Activated CD4-positive, alpha-beta T cell treated with anti-CD3 and anti-CD28 coated beads, Interleukin-2, amount 10 ng/mL, durations not matched to agents 7 days and 5 days (primary cell): ENCODE measurements at regions not wholly inside any gene's neighbourhood (a gene's known extent, or its start where the extent isn't known, plus 50 kb on each side); places are given as distances from the start of the nearest gene placed in this dataset.

Source experiments
- CTCF ChIA-PET: fragments of 350-600 bp; sonication (Branson Sonifier 250); formaldehyde crosslinking; loops from one replicate; lab custom pipeline; 2021; ENCODE audit warnings: antibody characterized with exemption; lab: Charles Lee
- POLR2A ChIA-PET: fragments of 350-600 bp; sonication (Branson Sonifier 250); formaldehyde crosslinking; loops from one replicate; lab custom pipeline; 2021; ENCODE audit warnings: antibody characterized with exemption; lab: Charles Lee
- DNase-seq: peaks from one replicate; pipeline ENCODE4 v3.0.0-alpha.2; 2020
- H3K27ac Mint-ChIP-seq: one replicate; pipeline ENCODE4 v1.8.0; 2021; ENCODE audit warnings: mild to moderate bottlenecking, moderate library complexity, mixed read lengths
- H3K27me3 Mint-ChIP-seq: one replicate; pipeline ENCODE4 v1.8.0; 2021; ENCODE audit warnings: mixed read lengths
- H3K36me3 Mint-ChIP-seq: one replicate; pipeline ENCODE4 v1.8.0; 2021; ENCODE audit warnings: low read depth, mixed read lengths
- H3K4me1 Mint-ChIP-seq: one replicate; pipeline ENCODE4 v1.8.0; 2021; ENCODE audit warnings: mixed read lengths
- H3K4me3 Mint-ChIP-seq: one replicate; pipeline ENCODE4 v1.8.0; 2021; ENCODE audit warnings: mild to moderate bottlenecking, moderate library complexity, mixed read lengths
- H3K9me3 Mint-ChIP-seq: one replicate; pipeline ENCODE4 v1.8.0; 2021; ENCODE audit warnings: mixed read lengths

DNA sequence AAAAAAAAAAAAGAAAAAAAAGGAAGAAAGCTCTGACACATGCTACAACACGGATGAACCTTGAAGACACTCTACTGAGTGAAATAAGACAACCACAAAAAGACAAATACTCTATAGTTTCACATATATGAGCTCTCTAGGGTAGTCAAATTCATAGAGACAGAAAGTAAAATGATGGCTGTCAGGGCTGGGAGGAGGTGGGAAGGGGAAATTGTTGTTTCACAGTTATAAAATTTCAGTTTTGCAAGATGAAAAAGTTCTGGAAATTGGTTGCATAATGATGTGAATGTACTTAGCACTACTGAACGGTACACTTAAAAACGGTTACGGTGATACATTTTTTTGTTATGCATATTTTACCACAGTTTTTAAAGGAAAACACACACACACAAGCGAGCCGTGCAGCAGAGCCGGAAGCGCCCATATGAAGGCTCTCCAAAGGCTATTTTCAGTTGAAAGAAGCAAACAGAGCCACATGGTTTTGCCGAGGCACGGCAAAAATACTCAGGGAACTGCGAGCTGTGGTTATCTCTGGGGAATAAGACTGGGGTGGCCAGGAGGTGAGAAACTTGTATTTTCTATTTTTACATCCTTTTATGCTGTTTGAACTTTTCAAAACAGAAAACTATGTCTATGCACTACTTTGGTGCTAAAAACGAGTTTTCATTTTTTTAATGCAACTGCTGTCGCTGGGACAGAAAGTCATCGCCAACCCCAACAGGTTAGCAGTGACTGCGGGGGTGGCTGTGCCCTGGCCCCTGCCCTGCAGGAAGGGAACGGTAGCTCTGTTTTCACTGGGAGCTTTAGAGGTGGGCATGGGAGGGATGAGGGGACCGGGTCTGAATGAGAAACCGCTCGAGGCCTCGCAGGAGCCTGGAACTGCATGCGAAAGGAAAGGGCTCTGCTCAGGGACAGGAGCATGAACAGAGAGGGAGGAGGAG lies 132.9 kb downstream of the OAT start:
- Mint-ChIP-seq H3K4me3 (no peak overlapping the region), H3K9me3 (no peaks in the 10 kb centered on the region), H3K36me3 (no peaks in the 10 kb centered on the region), H3K4me1 (no peaks in the 10 kb centered on the region), H3K27me3 (no peaks in the 10 kb centered on the region), H3K27ac (no peak overlapping the region)
- ChIA-PET CTCF (interaction anchor here (0.6 kb wide), 1 partner anchor 619 kb away, joined by 5 read pairs; no protein-coding TSS in a partner anchor), POLR2A (no interaction called here)
- no peak for DNase-seq

DNA sequence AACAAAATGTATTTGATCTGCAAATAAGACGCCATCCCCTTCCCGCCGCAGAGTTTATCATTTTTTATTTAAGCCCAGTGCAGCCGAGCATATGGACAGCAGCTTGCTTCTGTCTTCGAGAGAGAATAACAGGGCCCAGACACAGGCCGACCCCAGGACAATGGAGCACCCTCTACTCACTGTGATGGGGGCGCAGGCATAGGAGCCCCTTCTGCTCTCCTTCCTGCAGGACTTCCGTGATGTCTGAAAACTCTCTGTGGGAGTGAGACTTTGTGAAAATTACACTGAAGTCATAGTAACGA lies 134.8 kb downstream of the OAT start:
- Mint-ChIP-seq H3K4me3 (no peak overlapping the region), H3K27me3 (no peaks in the 10 kb centered on the region), H3K4me1 (no peaks in the 10 kb centered on the region), H3K27ac (no peak overlapping the region), H3K36me3 (no peaks in the 10 kb centered on the region), H3K9me3 (no peaks in the 10 kb centered on the region)
- ChIA-PET POLR2A (no interaction called here), CTCF (no interaction called here)
- DNase-seq: no peak

DNA sequence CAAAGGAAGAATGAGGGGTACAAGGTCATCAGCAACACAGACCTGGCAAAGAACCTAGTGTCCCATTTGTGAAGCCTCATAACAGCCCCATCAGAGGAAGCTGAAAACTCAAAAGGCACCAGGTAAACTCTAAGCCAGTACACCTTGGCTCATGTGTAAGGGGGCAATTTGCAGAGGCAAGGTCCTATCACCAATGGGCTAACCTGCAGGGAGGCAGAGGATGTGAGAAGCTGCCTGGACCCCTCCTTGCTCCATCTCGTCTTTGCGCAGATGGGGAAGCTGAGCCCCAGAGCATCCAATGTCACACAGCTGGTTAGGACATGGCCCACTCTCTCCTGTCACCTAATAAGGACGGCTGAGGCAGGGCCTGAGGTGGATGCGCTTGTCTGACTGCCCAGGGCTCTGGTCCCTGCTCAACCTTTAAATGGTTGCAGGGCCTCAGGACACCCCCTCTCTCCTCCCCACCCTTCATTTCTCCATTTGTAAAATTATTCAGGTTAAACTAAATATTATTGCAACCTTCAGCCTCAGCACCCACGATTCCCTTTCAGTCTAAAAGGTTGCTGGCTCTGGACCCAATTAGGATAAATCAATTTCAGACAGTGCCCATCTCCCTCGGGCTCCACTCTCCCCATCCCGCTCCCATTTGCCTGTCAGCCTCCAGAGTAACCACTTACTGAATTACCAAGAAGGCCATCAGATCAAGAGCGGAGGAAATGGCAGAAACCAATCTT lies 135.3 kb downstream of the OAT start:
- Mint-ChIP-seq H3K27me3 (no peaks in the 10 kb centered on the region), H3K36me3 (no peaks in the 10 kb centered on the region), H3K4me3 (no peak overlapping the region), H3K4me1 (no peaks in the 10 kb centered on the region), H3K27ac (no peak overlapping the region), H3K9me3 (no peaks in the 10 kb centered on the region)
- POLR2A ChIA-PET: no interaction called here
- CTCF ChIA-PET: no interaction called here
- no peak for DNase-seq

DNA sequence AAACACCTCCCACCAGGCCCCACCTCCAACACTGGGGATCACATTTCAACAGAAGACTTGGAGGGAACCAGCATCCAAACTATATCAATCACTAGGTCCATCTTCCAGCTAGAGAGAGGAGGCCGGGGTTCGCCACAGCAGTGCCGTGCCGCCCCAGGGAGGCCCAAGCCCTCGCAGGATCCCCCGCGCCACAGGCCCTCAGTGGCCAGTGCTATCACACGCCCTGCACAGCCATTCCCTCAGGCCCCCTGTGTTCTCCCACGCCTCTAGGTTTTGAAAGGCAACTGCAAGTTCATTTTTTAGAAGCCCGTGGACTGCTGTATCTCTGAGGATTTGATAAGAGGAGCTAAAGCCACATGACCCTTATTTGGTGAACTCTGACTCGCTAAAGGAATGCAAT lies 136.4 kb downstream of the OAT start:
- Mint-ChIP-seq H3K27me3 (no peaks in the 10 kb centered on the region), H3K27ac (no peak overlapping the region), H3K4me3 (no peak overlapping the region), H3K9me3 (no peaks in the 10 kb centered on the region), H3K4me1 (no peaks in the 10 kb centered on the region), H3K36me3 (no peaks in the 10 kb centered on the region)
- POLR2A ChIA-PET: no interaction called here
- CTCF ChIA-PET: no interaction called here
- DNase-seq: no peak

DNA sequence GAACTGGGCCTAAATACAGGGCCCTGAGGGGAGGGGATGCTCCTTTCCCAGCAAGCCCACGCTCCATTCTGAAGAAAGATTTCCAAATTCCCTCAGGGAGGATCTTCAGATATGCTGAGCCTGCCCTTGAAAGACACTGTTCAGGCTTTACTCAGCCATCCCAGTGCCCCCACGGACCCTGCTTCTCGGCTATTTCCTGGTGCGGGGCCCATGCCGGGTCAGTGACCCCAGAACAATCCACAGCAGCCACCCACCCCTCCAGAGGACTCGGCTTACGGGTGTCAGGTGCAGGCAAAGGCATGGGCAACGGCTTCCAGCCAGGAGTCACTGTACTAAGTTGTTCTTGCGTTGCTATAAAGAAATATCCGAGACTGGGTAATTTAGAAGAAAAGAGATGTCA lies 137.1 kb downstream of the OAT start:
- POLR2A ChIA-PET: no interaction called here
- CTCF ChIA-PET: no interaction called here
- H3K4me3 Mint-ChIP-seq: no peak overlapping the region
- no peaks in the 10 kb centered on the region for H3K4me1 Mint-ChIP-seq
- no peak overlapping the region for H3K27ac Mint-ChIP-seq
- no peaks in the 10 kb centered on the region for H3K9me3 Mint-ChIP-seq
- no peak for DNase-seq
- no peaks in the 10 kb centered on the region for H3K27me3 Mint-ChIP-seq
- H3K36me3 Mint-ChIP-seq: no peaks in the 10 kb centered on the region

DNA sequence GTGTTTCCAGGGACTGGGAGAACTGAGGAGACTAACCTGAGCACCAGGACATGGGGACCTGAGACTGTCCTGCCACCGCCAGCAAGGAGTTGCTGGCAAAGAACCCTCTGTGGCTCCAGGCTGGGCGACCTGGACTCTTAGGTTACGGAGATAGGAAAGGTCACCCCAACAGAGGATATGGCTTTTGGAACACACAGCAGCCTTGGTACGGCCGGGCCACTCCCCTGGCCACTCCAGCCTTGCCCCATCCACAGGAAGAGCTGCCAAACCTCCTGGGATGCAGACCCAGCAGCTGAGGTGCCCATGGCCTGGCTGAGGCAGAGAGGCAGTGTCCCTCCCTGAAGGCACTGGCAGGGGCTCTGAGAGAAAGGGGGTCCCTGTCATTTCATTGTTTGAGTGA lies 137.8 kb downstream of the OAT start:
- Mint-ChIP-seq H3K4me3 (no peak overlapping the region), H3K27me3 (no peaks in the 10 kb centered on the region), H3K27ac (no peak overlapping the region), H3K36me3 (no peaks in the 10 kb centered on the region), H3K9me3 (no peaks in the 10 kb centered on the region), H3K4me1 (no peaks in the 10 kb centered on the region)
- ChIA-PET CTCF (no interaction called here), POLR2A (no interaction called here)
- no peak for DNase-seq

DNA sequence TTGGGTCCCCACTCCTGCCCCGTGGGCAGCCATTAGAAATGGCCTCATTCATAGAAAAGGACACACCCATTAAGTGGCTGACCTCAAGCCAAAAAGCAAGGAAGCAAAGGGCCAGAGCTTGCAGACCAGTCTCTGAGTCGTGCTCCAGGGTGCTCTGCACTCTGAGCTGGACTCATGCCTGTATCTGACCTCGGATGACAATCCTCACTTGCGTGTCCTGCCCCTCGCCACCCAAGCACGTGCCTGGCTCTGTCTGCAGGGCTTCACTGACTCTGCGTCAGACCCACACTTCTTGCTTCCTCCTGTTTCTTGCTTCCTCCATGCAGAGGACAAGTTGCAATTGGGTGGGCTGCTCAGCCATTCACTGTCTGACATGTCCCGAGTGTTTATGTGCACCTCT lies 138.8 kb downstream of the OAT start:
- POLR2A ChIA-PET: no interaction called here

DNA sequence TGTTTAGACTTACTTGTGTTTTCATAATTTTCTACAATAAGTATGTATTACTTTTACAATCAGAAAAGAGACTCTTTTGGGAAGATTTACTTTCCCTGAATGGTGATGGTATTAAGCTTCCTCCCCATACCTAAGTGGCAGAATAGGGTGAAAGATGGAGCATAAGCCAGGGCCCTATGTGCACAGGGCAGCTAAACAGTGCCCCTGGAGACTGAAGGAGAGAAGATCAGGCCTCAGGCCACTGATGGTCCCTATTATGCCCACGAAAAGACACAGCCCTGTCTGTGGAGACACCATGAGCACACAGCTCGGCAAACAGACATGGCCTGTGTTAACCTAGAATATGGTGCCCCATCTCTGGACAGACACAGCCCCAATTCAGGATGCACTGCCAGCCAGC lies 139.4 kb downstream of the OAT start:
- Mint-ChIP-seq H3K27me3 (no peaks in the 10 kb centered on the region), H3K36me3 (no peaks in the 10 kb centered on the region), H3K27ac (no peak overlapping the region), H3K4me3 (no peak overlapping the region), H3K4me1 (no peaks in the 10 kb centered on the region), H3K9me3 (no peaks in the 10 kb centered on the region)
- no peak for DNase-seq
- POLR2A ChIA-PET: no interaction called here
- CTCF ChIA-PET: no interaction called here

More for the DNA sequence above, 138.8 kb downstream of the OAT start:
- H3K27me3 Mint-ChIP-seq: no peaks in the 10 kb centered on the region
- no peak overlapping the region for H3K27ac Mint-ChIP-seq
- no peak for DNase-seq
- H3K9me3 Mint-ChIP-seq: no peaks in the 10 kb centered on the region
- CTCF ChIA-PET: no interaction called here
- H3K4me3 Mint-ChIP-seq: no peak overlapping the region
- H3K36me3 Mint-ChIP-seq: no peaks in the 10 kb centered on the region
- no peaks in the 10 kb centered on the region for H3K4me1 Mint-ChIP-seq

DNA sequence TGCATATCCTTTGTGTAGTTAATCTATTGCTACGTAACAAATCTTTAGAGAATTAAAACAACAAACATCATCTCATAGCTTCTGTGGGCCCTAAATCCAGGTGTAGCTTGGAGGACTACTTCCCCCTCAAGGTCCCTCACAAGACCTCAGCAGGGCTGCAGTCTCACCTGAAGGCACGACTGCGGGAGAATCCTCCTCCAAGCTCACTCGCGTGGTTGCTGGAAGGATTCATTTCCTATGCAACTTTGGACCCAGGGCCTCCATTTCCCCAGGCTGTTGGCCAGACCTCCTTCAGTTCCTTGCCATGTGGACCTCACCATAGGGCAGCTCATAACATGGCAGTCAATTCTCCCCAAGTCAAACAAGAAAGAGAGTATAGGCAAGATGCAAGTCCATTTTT lies 140.4 kb downstream of the OAT start:
- CTCF ChIA-PET: no interaction called here
- Mint-ChIP-seq H3K4me3 (no peak overlapping the region), H3K9me3 (peaks cover 5% of the 10 kb centered on the region), H3K27ac (no peak overlapping the region), H3K27me3 (no peaks in the 10 kb centered on the region), H3K4me1 (no peaks in the 10 kb centered on the region), H3K36me3 (no peaks in the 10 kb centered on the region)
- DNase-seq: no peak
- POLR2A ChIA-PET: no interaction called here

DNA sequence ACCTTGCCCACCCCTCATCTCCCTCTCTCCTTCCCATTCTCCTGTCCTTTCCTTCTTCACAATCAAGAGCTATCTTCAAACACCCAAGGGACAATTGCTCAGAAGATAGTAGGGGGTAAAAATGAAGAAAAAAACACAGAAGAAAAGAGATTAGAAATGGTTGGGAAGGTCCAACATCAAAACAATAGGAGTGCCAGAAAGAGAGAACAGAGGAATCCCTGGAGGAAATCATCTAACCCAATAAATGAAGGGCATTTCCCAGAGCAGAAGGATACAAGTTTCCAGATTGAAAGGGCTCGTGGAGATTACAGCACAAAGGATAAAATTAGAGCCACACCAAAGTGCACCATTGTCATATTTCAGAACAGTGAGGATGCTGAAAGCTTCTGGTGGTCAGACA lies 145.6 kb downstream of the OAT start:
- Mint-ChIP-seq H3K4me1 (no peaks in the 10 kb centered on the region), H3K9me3 (peaks cover 11% of the 10 kb centered on the region), H3K4me3 (no peak overlapping the region), H3K27ac (no peak overlapping the region), H3K27me3 (no peaks in the 10 kb centered on the region), H3K36me3 (no peaks in the 10 kb centered on the region)
- ChIA-PET POLR2A (no interaction called here), CTCF (no interaction called here)
- no peak for DNase-seq

DNA sequence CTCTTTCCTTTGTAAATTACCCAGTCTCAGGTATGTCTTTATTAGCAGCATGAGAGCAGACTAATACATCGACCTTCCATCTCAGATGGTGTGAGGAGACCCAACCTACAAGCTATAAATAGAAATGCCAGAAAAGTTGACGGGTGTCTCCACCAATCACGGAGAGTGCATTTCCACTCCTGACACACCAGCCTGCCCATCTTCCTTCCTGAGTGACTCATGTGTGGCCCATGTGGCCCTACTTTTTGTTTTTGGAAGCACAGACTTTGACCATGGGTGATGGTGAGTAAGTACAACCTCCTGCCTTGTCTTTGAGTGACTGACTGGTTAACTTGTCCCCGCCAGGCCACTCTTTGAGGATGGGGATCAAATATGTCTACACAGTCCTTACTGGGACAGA lies 147.0 kb downstream of the OAT start:
- peaks cover 11% of the 10 kb centered on the region for H3K9me3 Mint-ChIP-seq
- no peak for DNase-seq
- H3K27ac Mint-ChIP-seq: no peak overlapping the region
- CTCF ChIA-PET: no interaction called here
- no peak overlapping the region for H3K4me3 Mint-ChIP-seq
- H3K4me1 Mint-ChIP-seq: no peaks in the 10 kb centered on the region
- no peaks in the 10 kb centered on the region for H3K36me3 Mint-ChIP-seq
- POLR2A ChIA-PET: no interaction called here
- no peaks in the 10 kb centered on the region for H3K27me3 Mint-ChIP-seq

DNA sequence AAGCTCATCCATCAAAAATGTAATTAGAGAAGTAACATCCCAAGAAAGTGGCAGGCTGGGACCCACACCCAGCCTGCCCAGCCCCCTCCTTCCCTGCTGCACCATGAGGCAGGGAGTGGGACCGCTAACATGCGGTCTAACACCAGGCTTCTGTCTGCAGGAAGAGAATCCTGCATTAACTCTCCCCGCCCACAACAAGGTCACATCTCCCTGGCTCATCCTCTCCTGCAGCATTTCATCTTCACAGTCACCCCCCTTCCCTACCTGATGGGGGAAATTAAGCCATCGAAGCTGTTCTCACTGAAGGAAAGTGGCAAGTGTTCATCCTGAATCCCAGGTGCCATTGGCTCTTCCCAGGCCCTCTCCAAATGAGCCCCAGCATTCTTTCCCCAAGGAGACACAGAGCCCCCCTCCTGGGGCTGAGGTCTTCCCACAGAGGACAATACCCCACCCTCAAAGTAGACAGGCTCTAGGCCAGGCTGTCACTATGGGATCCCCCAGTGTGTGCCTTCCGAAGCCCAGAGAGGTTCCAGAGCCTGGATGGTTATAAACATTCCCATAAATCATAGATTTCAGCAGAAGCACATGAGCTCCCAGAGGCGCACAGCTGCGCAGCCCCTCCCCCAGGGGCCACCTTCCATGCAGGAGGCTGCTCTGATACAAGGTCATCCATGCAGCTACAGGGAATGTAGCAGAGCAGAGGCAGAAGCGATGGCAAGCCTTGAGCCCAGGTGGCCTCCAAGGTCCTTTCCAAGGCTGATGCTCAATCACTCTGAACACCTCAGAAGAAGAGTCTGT lies 148.0 kb downstream of the OAT start:
- ChIA-PET POLR2A (no interaction called here), CTCF (no interaction called here)
- Mint-ChIP-seq H3K27me3 (no peaks in the 10 kb centered on the region), H3K36me3 (no peaks in the 10 kb centered on the region), H3K9me3 (peaks cover 11% of the 10 kb centered on the region), H3K4me1 (no peaks in the 10 kb centered on the region), H3K4me3 (no peak overlapping the region), H3K27ac (no peak overlapping the region)
- no peak for DNase-seq

DNA sequence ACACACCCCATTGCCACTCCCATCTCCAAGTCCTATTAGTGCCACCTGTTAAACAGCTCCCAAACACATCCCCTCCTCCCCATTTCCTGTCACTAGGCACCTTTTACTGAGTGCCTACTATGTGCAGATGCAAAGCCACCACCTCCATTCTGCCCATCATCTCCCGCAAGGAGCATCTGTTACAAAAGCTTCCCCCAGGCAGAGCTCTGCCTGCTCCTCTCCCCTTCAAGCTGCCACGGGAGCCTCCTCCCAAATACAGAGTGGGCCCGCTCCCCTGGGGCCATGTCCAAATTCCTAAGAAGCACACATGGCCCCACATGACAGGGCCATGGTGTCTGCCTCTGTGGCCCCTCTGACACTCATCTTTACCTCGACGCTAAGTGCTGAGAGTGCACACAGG lies 149.7 kb downstream of the OAT start:
- no peaks in the 10 kb centered on the region for H3K4me1 Mint-ChIP-seq
- POLR2A ChIA-PET: no interaction called here
- H3K27me3 Mint-ChIP-seq: no peaks in the 10 kb centered on the region

More for the DNA sequence above, 149.7 kb downstream of the OAT start:
- Mint-ChIP-seq H3K36me3 (no peaks in the 10 kb centered on the region), H3K27ac (no peak overlapping the region), H3K4me3 (no peak overlapping the region), H3K9me3 (peaks cover 9% of the 10 kb centered on the region)
- CTCF ChIA-PET: no interaction called here
- DNase-seq: no peak
